GM19025 (cell line): ENCODE measurements at regions not wholly inside any gene's neighbourhood (a gene's known extent, or its start where the extent isn't known, plus 50 kb on each side); places are given as distances from the start of the nearest gene placed in this dataset.

Source experiments
- ATAC-seq: cut with Tn5 transposase; IDR thresholded peaks from one replicate; pipeline ENCODE4 v1.9.1; 2021; ENCODE audit warnings: mild to moderate bottlenecking, low read depth, moderate library complexity; ENCODE audit not compliant: unreplicated experiment

GRCh38 chr9:21657966-21658667, 144.3 kb upstream of the MTAP start:
- no peak for ATAC-seq

DNA sequence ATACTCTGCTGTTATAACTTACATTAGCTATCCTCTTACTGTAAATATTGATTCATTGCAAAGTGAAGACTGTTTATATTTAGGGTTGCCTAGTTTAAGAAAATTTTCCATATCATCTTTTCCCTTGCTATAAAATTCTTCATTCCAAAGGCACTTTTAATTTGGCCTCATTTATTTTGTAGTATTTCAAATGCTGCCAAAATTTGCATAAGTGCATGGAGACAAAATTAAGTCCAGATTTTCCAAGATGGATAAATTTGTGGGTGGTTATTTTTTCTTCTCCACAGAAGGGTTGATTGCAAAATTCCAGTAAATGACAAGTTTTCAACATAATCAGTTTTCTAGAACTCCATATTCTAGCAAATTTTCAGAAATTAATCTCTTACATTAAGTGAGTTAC, 141.5 kb upstream of the MTAP start:
- ATAC-seq, result no peak

DNA sequence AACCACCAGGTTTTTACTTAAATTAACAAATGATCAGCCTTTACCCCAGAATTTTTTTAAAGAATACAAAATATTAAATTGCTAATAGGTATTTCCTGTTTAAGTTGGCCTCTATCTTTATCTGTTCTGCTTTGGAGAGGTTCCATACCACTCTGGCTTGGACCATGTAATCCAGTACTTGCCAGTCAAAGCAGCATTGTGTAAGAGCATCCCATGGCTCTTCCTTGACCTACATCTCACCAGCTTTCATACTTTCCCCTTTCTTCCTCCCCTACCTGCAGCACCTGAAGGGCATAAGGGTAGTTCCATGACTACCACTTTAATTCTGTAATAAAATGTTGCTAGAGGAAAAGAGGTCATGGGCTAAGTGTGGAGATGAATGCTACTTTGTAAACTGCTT, 140.8 kb upstream of the MTAP start:
- ATAC-seq, result no peak

DNA sequence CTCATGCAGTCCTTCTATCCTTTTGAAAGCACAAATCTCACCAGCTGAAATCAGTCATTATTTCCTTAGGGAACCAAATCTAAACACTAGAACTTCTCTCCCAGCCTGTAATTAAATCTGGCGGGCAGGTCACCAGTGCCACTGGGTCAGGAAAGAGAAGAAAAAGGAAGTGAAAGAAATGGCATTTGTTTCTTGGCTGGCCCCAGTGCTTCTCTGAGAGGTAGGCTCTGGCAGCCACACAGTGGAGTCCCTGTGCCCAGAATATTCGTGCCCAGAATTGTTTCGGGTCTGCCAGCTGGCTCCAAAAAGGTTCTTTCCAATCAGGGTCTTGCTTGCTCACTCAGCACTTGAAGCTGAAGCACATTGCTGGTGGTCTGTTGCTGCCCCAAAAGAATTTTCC, 133.9 kb upstream of the MTAP start:
- ATAC-seq, result no peak

GRCh38 chr9:21669701-21670100, 132.7 kb upstream of the MTAP start:
- no peak for ATAC-seq

- ATAC-seq, result no peak
Measured at GRCh38 chr9:21670374-21670773, 132.1 kb upstream of the MTAP start.

GRCh38 chr9:21672140-21672539, 130.3 kb upstream of the MTAP start:
- no peak for ATAC-seq

GRCh38 chr9:21672761-21673160, 129.7 kb upstream of the MTAP start:
- ATAC-seq, result no peak

GRCh38 chr9:21674894-21675293, 127.5 kb upstream of the MTAP start:
- ATAC-seq, result no peak

GRCh38 chr9:21677387-21677786, 125.0 kb upstream of the MTAP start:
- no peak for ATAC-seq

DNA sequence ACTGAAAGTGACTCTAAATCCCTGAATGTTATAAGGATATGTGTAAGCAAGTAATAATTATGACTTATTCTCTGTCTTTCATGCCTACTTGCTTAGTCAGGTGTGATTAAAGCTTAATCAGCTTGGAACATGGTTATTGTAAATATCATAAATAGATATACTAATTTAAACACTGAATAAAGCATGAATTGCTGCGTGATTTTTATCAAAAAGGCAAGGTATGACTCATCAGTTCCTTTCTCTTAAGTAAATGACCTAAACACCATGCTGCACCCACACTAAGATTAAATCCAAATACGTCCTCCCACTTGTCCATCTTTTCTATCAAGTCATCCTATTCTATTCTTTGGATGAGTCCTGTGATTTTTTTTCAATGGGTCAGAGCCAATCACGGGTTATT, 124.6 kb upstream of the MTAP start:
- ATAC-seq, result no peak

DNA sequence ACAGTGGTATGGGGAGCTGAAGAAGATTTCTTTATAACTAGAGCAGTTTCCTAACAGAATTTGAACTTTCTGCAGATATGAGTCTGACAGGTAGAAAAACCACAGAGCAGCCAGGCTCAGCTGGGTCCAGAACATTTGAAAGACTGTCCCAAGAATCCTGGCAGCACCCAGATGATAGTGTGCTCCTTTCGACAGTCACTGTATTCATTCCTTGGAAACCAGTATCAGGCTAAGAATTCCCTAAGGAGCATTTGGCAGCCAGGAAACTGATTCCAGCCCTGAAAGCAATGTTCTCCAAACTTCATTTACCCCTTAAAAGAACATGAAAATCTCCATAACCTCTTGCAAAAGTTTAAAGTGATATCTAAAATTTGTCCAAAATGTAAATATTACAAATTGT, 123.0 kb upstream of the MTAP start:
- no peak for ATAC-seq

DNA sequence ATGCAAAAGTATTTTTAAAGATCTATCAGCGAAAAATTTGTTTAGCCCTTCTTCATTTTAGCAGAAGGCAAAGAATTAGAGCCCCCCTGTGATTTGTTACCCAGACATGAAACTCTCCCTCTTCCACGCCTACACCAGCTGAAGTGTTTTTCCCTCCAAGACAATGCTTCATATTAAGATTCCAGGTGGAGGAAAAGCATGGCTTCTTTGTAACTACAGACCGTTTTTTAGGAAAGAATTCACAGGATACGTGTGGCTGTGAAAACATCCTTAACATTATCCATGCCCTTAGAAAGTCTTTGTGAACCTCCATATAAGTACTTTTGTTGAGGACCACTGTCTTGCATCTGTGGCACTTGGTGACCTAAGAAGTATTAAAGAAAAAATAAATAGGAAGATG, 121.8 kb upstream of the MTAP start:
- ATAC-seq, result no peak

- ATAC-seq, result no peak
Measured at GRCh38 chr9:21681641-21682040, 120.8 kb upstream of the MTAP start.

DNA sequence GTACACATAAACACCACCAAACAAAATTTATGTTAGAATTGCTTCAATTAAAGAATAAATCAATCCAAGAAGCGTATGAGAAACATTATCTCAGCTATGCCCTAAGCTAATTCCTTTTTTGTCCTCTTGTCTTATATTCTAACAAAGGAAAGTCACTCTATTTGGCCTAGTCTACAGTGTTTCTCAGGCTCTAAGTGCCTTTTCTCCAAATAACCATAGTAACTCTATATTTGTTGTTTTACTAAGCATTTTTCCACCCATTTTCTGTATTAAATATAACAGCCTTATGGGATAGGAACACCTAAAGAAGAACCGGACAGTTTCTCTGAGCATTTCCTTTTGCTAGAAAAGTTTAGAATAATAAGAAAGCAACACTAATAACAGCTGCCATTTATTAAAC, 120.1 kb upstream of the MTAP start:
- ATAC-seq, result no peak

- ATAC-seq, result no peak
Measured at GRCh38 chr9:21682981-21683380, 119.5 kb upstream of the MTAP start.

GRCh38 chr9:21683484-21684175, 118.8 kb upstream of the MTAP start:
- ATAC-seq, result no peak

DNA sequence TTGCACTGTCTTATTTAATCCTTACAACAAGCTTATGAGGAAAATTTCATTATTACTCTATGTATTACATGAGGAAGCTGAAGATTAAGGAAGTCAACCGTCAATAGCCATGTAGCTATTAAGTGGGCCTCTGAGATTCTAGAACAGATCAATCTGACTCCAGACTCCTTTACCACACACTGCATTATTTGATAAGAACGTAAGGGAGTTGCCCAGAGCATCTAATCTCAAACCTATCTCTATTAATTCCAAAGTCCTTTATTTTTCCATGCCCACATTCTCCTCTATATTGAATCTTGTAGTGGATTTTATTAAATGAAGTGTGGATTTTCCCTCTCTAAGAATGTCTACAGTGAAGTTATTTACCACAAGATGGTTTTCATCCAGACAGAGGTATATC, 118.2 kb upstream of the MTAP start:
- ATAC-seq, result no peak

- no peak for ATAC-seq
Measured at GRCh38 chr9:21684831-21685362, 117.5 kb upstream of the MTAP start.

DNA sequence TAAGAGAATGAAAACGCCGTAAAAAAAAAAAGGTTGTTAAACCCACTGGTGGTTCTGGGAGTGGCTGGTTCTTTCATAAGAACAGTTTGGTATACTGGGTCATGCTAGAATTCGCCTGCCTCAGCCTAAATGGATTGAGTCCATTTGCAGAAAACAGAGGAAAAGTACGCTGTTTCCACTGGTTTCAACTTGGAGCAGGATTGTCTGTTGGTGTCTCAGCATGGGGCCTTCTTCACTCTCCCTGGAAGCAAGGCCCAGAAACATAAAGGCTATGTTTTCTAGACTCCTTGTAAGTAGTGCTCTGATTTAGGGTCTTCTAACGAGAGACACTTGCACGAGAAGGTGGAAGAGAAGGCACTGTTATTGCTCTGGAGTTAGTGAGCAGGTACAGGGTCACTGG, 116.9 kb upstream of the MTAP start:
- ATAC-seq, result no peak

GRCh38 chr9:21686738-21687137, 115.7 kb upstream of the MTAP start:
- ATAC-seq, result no peak

DNA sequence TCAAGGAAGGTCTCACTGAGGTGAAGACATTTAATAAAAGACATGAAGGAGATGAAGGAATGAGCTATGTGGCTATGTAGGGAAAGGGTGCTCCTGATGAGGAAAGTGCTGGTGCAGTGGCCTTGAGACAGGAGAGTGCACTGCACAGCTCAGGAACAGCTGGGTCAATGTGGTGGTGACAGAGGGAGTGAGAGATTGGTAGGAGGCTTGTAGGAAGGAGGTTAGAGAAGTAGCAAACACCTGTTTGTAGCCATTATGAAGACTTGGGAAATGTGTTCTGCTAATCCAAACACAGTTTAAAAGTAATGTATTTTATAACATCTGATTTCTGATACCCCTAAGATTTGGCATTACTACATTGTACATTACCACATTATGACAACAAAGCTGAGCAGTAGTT, 115.1 kb upstream of the MTAP start:
- ATAC-seq, result no peak
